ENCODE measurements at regions not wholly inside any gene's neighbourhood (a gene's known extent, or its start where the extent isn't known, plus 50 kb on each side); places are given as distances from the start of the nearest gene placed in this dataset.

DNA sequence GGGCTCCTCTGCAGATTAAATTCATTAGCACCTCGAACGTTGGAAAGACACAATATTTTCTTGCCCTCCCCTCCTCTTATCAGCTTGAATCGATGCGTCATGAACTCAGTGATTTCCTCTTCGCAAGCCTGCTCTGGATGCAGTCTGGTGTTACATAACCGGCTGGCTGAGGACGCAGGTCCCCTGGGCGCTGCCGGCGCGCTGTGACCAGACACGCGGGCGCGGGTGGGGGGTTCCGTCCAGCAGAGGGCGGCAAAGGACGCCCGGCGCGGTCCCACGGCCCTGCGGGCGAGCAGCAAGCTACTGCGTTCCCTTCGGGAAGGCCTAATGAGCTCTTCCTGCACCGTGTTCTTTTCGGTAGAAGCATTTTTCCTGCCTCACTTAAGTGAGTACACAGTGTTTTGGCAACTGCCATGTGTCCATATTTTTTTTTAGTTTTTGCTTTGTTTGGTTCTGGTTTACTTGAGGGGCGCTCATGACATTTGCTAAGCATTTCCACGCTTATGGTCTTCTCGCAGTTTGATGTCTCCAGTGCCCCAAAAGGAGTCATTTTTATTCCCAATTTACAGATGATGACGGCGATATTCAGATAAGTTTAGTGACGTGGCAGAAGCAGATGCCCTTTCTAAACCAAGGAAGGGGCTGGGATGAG is 112.2 kb upstream of the MBNL2 start:
- H3K4me3 ChIP-seq (ENCODE audit: low read depth, low read length), result no peak overlapping the region
- TF ChIP-seq, protein P1, sequence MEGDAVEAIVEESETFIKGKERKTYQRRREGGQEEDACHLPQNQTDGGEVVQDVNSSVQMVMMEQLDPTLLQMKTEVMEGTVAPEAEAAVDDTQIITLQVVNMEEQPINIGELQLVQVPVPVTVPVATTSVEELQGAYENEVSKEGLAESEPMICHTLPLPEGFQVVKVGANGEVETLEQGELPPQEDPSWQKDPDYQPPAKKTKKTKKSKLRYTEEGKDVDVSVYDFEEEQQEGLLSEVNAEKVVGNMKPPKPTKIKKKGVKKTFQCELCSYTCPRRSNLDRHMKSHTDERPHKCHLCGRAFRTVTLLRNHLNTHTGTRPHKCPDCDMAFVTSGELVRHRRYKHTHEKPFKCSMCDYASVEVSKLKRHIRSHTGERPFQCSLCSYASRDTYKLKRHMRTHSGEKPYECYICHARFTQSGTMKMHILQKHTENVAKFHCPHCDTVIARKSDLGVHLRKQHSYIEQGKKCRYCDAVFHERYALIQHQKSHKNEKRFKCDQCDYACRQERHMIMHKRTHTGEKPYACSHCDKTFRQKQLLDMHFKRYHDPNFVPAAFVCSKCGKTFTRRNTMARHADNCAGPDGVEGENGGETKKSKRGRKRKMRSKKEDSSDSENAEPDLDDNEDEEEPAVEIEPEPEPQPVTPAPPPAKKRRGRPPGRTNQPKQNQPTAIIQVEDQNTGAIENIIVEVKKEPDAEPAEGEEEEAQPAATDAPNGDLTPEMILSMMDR (IDR thresholded peaks at IDR 0.05; ENCODE audit: low read depth, low read length, missing control alignments), result peak; percentile 92
- no peak for DNase-seq (ENCODE audit: low read depth)

DNA sequence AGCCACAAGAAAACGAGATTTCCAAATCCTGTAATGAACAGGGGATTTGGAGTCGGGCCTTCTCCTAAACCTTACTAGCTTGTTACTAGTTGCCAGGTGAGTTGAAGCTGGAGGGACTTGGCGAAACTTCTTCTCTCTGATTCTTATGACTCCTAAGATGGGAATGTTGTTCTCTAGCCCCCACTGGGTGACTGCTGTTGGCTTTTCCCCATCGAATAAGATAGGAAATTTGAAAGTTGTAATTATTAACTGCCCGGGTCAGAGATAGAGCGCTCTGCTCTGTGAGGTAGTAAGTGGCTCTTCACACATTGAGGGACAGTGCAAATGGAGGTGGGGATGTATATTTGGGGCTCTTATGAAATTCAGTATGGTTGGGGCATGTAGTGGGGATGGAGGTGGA is 111.2 kb upstream of the MBNL2 start:
- no peak for DNase-seq (ENCODE audit: low read depth)
- H3K4me3 ChIP-seq (ENCODE audit: low read depth, low read length), result no peak overlapping the region
- TF ChIP-seq, protein P1 (IDR thresholded peaks at IDR 0.05; ENCODE audit: low read depth, low read length, missing control alignments), result no peak

DNA sequence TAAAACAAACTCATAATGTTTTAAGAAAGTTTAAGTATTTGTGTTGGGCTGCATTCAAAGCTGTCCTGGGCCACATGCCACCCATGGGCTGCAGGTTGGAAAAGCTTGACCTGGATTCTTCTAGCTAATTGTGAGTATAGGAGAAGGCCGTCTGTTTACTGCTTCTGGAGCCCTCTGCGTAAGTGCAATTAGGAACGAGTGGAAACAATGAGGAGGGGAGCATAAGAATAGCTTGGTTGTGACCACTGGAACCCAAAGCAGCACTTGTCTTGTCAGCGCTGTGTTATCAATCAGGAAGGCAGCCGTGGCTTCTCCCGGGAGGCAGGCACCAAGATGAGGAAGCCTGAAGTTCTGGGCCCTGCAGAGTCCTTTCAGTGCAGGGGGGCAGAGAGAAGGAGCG is 110.4 kb upstream of the MBNL2 start:
- H3K4me3 ChIP-seq (ENCODE audit: low read depth, low read length), result no peak overlapping the region
- TF ChIP-seq, protein P1 (IDR thresholded peaks at IDR 0.05; ENCODE audit: low read depth, low read length, missing control alignments), result no peak
- no peak for DNase-seq (ENCODE audit: low read depth)

DNA sequence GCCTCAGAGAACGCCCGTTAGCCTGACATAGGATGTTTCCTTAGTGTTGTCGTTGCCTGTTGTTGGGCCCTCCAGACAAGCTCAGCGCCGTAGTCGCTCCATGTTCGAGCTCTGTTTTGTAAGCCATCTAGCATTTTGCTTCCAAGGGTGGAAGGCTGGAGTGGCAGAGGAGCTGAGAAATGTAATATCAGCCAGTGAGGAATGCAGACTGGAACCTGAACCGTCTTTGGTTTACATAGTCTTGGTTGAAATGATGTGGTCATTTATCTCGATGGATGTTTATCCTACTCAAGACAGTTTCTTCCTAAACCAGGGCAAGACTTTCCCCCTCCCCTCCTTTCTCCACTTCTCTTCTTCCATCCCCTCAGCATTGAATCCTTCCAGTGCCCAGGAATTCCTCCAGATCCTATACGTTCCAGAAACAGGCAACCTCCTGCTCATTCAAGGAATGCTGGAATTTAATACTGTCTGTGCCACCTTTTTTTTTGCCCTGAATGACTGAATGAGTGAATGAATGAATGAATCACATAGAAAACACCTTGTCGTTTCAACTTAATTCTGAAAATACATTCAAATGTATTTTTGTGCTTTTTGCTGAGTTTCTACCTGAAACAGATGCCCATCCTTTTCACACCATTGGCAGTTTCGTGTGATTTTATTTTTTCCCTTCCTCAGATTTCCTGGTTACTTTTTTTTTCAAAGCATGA is 109.5 kb upstream of the MBNL2 start:
- TF ChIP-seq, protein P1 (IDR thresholded peaks at IDR 0.05; ENCODE audit: low read depth, low read length, missing control alignments), result no peak
- DNase-seq (ENCODE audit: low read depth), result no peak
- H3K4me3 ChIP-seq (ENCODE audit: low read depth, low read length), result no peak overlapping the region

DNA sequence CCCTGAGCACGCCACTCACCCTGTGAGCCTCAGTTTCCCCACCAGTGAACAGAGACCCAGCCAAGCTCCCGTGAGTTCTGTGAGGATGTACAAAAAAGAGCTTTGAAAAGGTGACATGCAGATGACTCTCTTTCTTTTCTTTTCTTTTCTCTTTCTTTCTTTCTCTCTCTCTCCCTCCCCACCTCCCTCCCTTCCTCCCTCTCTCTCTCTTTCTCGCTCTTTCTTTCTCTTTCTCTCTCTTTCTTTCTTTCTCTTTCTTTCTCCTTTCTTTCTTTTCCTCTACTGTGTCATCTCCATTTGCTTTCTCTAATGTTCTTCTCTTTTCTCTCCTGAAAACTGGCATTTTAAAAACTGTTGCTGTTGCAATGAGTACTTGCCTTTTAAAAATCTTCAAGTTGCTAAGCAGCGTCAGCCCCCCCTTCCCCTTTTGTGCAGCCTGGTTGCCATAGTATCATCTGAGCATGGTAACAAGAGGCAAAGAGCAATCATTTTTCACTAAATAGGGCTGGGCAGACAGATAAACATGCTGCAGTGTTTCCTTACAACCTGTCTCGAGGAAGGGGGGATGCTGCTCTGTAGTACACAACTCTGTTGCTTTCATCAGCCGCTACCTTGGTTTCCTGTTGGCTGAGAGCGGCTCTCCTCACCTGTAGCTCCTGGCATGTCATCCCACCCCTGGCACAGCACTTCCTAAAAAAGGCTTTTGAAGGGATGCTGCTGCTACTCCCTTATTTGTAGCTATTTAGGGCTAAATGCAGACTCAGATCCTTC is 108.7 kb upstream of the MBNL2 start:
- DNase-seq (ENCODE audit: low read depth), result no peak
- no peak overlapping the region for H3K4me3 ChIP-seq (ENCODE audit: low read depth, low read length)
- TF ChIP-seq, protein P1 (IDR thresholded peaks at IDR 0.05; ENCODE audit: low read depth, low read length, missing control alignments), result no peak

DNA sequence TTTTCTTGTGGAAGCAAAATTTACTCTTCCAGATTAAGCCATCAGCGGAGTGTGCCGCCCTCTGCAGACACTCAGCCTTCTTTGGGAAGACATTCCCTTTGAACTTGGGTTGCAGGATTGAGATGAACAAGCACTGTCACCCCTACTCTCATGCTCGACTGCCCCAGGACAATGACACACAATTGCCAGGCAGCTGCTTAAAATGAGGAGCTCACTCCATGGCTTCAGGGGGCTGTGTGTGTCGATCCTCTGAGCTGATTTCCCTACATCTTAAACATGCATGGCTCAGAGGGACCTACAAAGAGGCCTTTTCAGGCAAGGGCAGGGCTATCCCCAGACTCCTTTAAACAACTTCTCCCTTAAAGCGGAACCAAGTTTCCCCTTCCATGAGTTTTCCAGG is 107.5 kb upstream of the MBNL2 start:
- no peak overlapping the region for H3K4me3 ChIP-seq (ENCODE audit: low read depth, low read length)
- TF ChIP-seq, protein P1 (IDR thresholded peaks at IDR 0.05; ENCODE audit: low read depth, low read length, missing control alignments), result no peak
- DNase-seq (ENCODE audit: low read depth), result no peak

All from GM12864 (cell line).